GM23248 (cell line): ENCODE measurements at regions not wholly inside any gene's neighbourhood (a gene's known extent, or its start where the extent isn't known, plus 50 kb on each side); places are given as distances from the start of the nearest gene placed in this dataset.

Experiments
- EZH2 ChIP-seq: fragments of 200-600 bp; sonication (generic); IDR thresholded peaks from 2 replicates; pipeline ENCODE4 v1.6.1; 2018; ENCODE audit warnings: antibody characterized with exemption, mild to moderate bottlenecking; ENCODE audit not compliant: insufficient read depth, poor library complexity, severe bottlenecking
- EZH2phosphoT487 ChIP-seq: fragments of 200-600 bp; sonication (generic); IDR thresholded peaks from 2 replicates; pipeline ENCODE4 v1.6.1; 2018; ENCODE audit warnings: antibody characterized with exemption, moderate library complexity, mild to moderate bottlenecking, low read depth; ENCODE audit not compliant: insufficient read depth

DNA sequence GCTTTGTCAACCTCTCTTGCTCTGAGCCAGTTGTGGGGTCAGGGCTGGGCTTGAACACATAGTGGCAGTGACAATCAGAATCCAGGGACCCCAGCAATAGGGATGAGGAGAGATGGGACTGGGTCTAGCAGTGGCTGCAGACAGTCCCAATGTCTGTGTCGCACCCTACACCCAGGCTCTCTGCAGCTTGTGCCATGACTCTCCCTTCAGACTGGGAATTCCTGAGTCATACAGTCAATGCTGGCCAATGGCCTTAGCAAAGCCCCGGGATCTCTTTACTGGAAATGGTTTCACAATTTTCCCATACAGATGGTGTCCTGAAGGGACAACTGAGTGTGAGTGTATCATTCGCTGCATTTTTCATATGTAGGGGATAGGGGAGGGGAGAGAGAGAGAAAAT, 74.2 kb upstream of the CELF4 start:
- no peak for TF ChIP-seq EZH2
- no peak for TF ChIP-seq EZH2phosphoT487
